Inflammatory macrophage treated with lipopolysaccharide for 1 hour (primary cell): ENCODE measurements at regions not wholly inside any gene's neighbourhood (a gene's known extent, or its start where the extent isn't known, plus 50 kb on each side); places are given as distances from the start of the nearest gene placed in this dataset.
"Not testable (repeated sequence)": the region's sequence is repeated elsewhere in the genome, so short reads cannot be mapped to it uniquely, and the experiment has no call there.

ENCODE experiments used
- DNase-seq, 2 donors: peaks; one replicate each; pipeline ENCODE4 v3.0.0-alpha.2; 2020 to 2022

- DNase-seq: no peak
Measured at GRCh38 chr2:7732497-7732896, 815.3 kb downstream of the RNF144A start.

DNA sequence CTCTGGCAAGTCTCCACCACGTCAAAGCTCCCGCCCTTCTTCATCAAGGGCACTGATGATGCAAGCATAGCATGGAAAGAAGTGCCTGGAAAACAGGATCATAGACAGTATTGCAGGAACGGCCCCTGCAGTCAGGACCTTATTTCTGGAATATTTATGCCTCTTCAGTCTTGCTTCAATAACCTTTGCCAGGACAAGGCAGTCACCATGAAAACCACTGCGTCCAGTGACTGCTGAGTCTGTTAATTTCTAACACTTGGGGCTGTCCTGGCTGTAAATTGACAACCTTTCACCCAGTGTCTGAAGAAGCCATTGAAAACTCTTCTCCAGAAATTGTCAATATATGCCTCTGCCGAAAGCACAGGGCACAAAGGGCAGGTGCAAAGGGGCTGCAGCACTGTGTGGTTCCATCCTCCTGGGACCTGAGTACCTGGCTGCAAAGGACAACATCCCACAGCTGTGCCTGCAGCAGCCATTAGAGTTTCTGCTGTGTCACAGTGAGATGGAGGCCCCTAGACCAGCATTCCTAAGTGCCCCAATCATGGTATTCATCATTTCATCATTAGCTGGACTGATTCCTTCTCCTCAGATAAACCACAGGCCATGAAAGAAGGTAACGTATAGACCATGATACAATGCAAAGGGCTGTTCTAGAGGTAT, 819.6 kb downstream of the RNF144A start:
- DNase-seq: no peak

GRCh38 chr2:7738596-7738995, 821.4 kb downstream of the RNF144A start:
- no peak for DNase-seq

DNA sequence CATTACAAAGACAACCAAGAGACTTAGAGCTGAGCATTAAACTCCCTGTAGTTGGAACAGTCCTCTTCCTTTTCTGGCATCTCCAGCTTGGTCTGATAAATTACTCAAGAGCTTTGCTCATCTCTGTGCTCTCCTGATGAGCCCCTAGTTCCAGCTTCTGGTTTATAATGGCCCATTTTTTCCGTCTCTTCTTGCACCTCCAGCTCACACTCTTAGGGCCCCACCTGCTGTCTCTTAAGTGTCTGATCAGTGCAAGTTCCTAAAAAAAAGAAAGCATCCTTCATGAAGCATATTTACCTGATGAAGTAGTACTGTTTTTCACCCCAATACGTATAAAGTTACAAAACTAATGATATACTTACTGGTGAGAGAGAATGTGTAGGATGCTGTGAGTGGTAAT, 822.9 kb downstream of the RNF144A start:
- no peak for DNase-seq

DNA sequence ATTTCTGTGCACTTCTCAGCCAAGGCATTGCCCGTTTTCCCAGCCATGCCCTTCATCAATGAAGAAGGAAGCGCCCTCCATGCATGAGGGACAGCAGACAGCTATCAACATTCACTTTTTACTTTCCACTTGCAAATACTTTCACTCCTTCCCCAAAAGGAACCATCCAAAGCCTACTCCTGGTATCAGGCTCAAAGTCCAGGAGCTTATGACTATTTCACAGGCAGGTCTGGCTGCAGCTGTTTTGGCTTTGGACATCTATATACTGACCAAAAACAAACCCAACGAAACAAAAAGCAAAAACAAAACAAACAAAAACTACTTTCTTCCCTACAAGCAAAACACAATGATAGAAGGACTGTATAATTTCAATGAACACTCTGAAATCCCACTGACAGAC, 825.1 kb downstream of the RNF144A start:
- DNase-seq: no peak

- no peak for DNase-seq
Measured at GRCh38 chr2:7744827-7745226, 827.6 kb downstream of the RNF144A start.

- DNase-seq: no peak
Measured at GRCh38 chr2:7745369-7745768, 828.2 kb downstream of the RNF144A start.

- DNase-seq: no peak
Measured at GRCh38 chr2:7748717-7749415, 831.7 kb downstream of the RNF144A start.

GRCh38 chr2:7749895-7750559, 832.8 kb downstream of the RNF144A start:
- DNase-seq: no peak

DNA sequence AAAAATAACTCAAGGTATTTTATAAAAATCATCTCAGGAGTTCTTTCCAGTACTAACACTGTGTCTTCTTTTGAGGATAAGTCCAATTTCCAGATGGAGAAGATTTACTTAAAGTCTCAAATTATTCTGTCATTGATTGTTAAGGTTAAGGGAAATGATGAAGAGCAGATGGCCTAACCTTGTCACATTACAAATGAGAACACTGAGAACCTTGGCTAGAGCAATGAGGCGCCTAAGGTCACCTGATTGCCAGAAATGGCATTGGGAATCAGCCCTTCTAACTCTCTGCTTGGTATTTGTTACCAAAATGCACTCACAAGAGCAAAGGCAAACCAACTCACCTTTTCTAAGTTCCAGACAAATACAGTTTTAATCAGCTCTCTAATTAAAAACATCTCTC, 835.1 kb downstream of the RNF144A start:
- no peak for DNase-seq

GRCh38 chr2:7753777-7754176, 836.6 kb downstream of the RNF144A start:
- DNase-seq: no peak

- DNase-seq: no peak
Measured at GRCh38 chr2:7755879-7756278, 838.7 kb downstream of the RNF144A start.

DNA sequence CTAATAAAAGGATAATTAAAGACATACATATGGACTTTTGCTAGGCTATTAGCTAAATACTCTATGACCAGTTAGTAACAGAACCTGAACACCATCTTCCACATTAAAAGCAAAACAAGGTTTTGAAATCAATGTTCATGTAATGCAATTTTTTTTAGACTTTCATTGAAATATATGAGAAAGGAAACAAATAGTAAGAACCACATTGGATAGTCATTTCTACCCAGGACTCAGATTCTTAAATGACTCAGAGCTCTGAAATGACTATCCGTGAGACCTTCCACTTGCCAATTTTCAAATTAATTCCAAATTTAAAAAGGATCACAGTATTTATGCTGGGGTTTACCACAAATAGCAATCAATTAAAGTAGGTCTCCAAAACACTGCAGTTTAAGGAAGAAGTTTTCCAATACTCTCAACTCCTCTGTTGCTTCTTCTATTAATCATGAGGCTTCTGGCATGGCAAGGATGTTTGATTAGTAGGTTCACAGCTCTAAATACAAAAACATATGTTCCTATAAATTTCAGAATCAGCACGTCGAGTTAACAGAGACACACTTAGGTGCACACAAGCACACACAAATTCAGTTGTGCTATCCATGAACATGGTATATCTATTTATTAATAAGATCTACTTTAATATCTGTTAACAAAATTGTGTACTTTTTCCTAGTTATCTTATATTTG, 841.0 kb downstream of the RNF144A start:
- no peak for DNase-seq

DNA sequence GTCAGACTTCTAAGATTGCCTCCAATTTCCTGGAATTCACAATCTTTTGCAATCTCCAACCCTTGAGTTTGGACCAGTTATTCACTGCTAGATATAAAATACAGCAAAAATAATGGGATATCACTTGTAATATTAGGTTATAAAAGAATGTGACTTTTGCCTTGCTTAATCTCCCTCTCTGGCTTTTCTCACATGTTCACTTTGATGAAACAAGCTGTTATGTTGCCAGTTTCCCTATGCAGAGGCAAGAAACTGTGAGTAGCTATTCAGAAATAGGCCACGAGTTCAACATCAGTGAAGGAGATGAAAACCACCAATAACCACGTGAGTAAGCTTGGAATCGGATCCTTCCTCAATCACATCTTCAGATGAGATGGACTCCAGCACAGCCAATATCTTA, 842.7 kb downstream of the RNF144A start:
- no peak for DNase-seq

DNA sequence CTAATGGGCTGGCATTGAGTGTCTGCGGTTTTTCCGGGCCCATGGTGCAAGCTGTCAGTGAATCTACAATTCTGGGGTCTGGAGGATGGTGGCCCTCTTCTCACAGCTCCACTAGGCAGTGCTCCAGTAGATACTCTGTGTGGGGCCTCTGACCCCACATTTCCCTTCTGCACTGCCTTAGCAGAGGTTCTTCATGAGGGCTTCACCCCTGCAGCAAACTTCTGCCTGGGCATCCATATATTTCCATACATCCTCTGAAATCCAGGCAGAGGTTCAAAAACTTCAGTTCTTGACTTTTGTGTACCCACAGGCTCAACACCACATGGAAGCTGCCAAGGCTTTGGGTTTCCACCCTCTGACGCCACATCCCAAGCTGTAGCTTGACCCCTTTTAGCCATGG, 846.2 kb downstream of the RNF144A start:
- not testable (repeated sequence) for DNase-seq

DNA sequence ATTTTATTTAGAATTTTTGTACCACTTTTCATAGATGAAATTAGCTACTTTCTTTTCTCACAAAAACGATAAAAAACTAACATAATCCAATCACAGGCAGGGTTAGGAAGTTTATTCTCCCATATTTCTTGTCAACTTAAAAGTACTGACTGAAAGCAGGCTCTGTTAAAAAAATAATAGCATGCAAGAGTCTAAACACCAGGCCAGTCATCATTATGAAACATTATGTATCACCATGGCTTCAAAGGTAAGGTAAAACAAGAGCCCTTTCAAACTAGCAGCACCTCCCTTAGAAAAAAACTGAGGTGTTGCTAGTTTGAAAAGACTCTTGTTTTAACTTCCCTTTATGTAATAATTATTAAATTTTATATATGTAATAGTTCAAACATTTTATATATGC, 848.0 kb downstream of the RNF144A start:
- no peak for DNase-seq

- no peak for DNase-seq
Measured at GRCh38 chr2:7766088-7766722, 849.0 kb downstream of the RNF144A start.

GRCh38 chr2:7766978-7767565, 849.9 kb downstream of the RNF144A start:
- no peak for DNase-seq

DNA sequence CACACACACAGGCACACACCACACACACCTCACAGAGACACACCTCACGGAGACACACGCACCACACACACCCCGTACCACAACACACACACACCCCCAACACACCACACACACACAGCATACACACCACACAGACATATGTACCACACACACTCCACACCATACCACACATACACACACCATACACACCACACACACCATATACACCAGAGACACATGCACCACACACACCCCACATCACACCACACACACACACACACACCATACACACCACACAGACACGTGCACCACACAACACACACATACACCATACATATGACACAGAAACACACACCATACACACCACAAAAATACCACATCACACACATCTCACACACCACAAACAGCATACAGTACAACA, 850.7 kb downstream of the RNF144A start:
- no peak for DNase-seq

GRCh38 chr2:7771781-7772180, 854.6 kb downstream of the RNF144A start:
- no peak for DNase-seq

- peak; percentile 99 to 100 for DNase-seq
Measured at GRCh38 chr2:7773362-7774360, 856.4 kb downstream of the RNF144A start.
